DMS 273 treated with DMSO at 0.1 percent for 48 hours (cell line): ENCODE measurements at regions not wholly inside any gene's neighbourhood (a gene's known extent, or its start where the extent isn't known, plus 50 kb on each side); places are given as distances from the start of the nearest gene placed in this dataset.

ENCODE experiments used
- DNase-seq: peaks from one replicate; lab custom pipeline; 2025; lab: John Stamatoyannopoulos, UW

- no peak for DNase-seq
Measured at GRCh38 chr14:98551028-98551427, 721.0 kb downstream of the BCL11B start.

GRCh38 chr14:98555440-98555839, 716.6 kb downstream of the BCL11B start:
- no peak for DNase-seq

GRCh38 chr14:98564006-98564405, 708.0 kb downstream of the BCL11B start:
- no peak for DNase-seq

GRCh38 chr14:98564541-98564940, 707.5 kb downstream of the BCL11B start:
- no peak for DNase-seq

- no peak for DNase-seq
Measured at GRCh38 chr14:98571104-98571503, 700.9 kb downstream of the BCL11B start.

- no peak for DNase-seq
Measured at GRCh38 chr14:98573082-98573481, 698.9 kb downstream of the BCL11B start.

- DNase-seq = no peak
Measured at GRCh38 chr14:98576463-98576862, 695.5 kb downstream of the BCL11B start.

- DNase-seq = no peak
Measured at GRCh38 chr14:98578204-98578603, 693.8 kb downstream of the BCL11B start.

GRCh38 chr14:98579140-98579539, 692.9 kb downstream of the BCL11B start:
- no peak for DNase-seq

- no peak for DNase-seq
Measured at GRCh38 chr14:98580131-98580678, 691.8 kb downstream of the BCL11B start.

- DNase-seq = no peak
Measured at GRCh38 chr14:98582276-98582675, 689.7 kb downstream of the BCL11B start.

- no peak for DNase-seq
Measured at GRCh38 chr14:98591161-98591560, 680.8 kb downstream of the BCL11B start.

- no peak for DNase-seq
Measured at GRCh38 chr14:98592611-98593170, 679.3 kb downstream of the BCL11B start.

GRCh38 chr14:98593361-98593761, 678.6 kb downstream of the BCL11B start:
- DNase-seq = no peak

GRCh38 chr14:98594156-98594555, 677.8 kb downstream of the BCL11B start:
- no peak for DNase-seq

- no peak for DNase-seq
Measured at GRCh38 chr14:98598576-98598975, 673.4 kb downstream of the BCL11B start.

GRCh38 chr14:98599082-98599481, 672.9 kb downstream of the BCL11B start:
- DNase-seq = no peak

- no peak for DNase-seq
Measured at GRCh38 chr14:98602983-98603382, 669.0 kb downstream of the BCL11B start.

- DNase-seq = no peak
Measured at GRCh38 chr14:98605043-98605442, 667.0 kb downstream of the BCL11B start.

- no peak for DNase-seq
Measured at GRCh38 chr14:98606041-98606640, 665.9 kb downstream of the BCL11B start.

- DNase-seq = no peak
Measured at GRCh38 chr14:98606816-98607215, 665.2 kb downstream of the BCL11B start.

- no peak for DNase-seq
Measured at GRCh38 chr14:98607341-98607910, 664.6 kb downstream of the BCL11B start.
